Neural progenitor cell (in vitro differentiated cells): ENCODE measurements at regions not wholly inside any gene's neighbourhood (a gene's known extent, or its start where the extent isn't known, plus 50 kb on each side); places are given as distances from the start of the nearest gene placed in this dataset.

Source experiments
- EZH2 ChIP-seq: fragments of 200-600 bp; sonication (generic); IDR thresholded peaks from 2 replicates; pipeline ENCODE4 v1.6.1; 2017; ENCODE audit warnings: antibody characterized with exemption, mild to moderate bottlenecking, moderate library complexity
- EZH2phosphoT487 ChIP-seq: fragments of 200-600 bp; sonication (generic); IDR thresholded peaks from 2 replicates; pipeline ENCODE4 v1.6.1; 2017; ENCODE audit warnings: antibody characterized with exemption
- TF ChIP-seq, protein P1 (sequence below): fragments of 200-600 bp; sonication (generic); IDR thresholded peaks from 2 replicates; pipeline ENCODE4 v1.5.1; 2017; ENCODE audit warnings: antibody characterized with exemption, mild to moderate bottlenecking

DNA sequence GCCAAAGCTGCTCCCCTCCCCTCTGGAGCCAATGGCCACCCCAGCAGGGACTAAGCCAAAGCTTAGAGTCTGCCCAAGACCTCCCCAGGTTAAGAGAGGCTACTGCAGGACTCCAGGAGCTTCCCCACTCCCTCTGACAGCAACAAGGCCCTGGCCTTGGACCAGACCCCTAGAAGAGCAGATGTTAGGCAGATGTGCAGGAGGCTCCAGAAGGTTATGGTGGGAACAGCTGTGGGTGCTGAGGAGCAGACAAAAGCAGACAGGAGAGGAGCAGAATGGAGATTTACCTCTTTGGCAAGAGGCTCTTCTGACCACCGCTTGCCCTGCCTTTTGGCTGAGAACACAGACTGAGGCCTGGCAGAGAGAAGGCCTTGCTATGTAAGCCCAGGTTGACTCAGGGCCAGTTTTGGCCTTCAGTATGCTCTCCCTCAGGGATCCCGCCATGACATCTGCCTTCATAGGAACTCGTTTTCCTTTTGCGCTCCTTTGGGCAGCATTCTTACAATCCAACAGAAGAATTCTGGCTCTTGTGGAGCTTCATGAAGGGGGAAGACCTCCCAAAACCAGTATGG is 113.0 kb downstream of the RBFOX3 start:
- TF ChIP-seq, protein P1, sequence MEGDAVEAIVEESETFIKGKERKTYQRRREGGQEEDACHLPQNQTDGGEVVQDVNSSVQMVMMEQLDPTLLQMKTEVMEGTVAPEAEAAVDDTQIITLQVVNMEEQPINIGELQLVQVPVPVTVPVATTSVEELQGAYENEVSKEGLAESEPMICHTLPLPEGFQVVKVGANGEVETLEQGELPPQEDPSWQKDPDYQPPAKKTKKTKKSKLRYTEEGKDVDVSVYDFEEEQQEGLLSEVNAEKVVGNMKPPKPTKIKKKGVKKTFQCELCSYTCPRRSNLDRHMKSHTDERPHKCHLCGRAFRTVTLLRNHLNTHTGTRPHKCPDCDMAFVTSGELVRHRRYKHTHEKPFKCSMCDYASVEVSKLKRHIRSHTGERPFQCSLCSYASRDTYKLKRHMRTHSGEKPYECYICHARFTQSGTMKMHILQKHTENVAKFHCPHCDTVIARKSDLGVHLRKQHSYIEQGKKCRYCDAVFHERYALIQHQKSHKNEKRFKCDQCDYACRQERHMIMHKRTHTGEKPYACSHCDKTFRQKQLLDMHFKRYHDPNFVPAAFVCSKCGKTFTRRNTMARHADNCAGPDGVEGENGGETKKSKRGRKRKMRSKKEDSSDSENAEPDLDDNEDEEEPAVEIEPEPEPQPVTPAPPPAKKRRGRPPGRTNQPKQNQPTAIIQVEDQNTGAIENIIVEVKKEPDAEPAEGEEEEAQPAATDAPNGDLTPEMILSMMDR: no peak
- TF ChIP-seq EZH2phosphoT487: no peak
- no peak for TF ChIP-seq EZH2
